ENCODE measurements at regions not wholly inside any gene's neighbourhood (a gene's known extent, or its start where the extent isn't known, plus 50 kb on each side); places are given as distances from the start of the nearest gene placed in this dataset.
"Not testable (repeated sequence)": the region's sequence is repeated elsewhere in the genome, so short reads cannot be mapped to it uniquely, and the experiment has no call there.

GRCh38 chr5:1667648-1668140 is 131.9 kb downstream of the MRPL36 start:
- no peak for DNase-seq

GRCh38 chr5:1666812-1667588 is 132.6 kb downstream of the MRPL36 start:
- DNase-seq = peak; percentile 69

GRCh38 chr5:1666221-1666620 is 133.4 kb downstream of the MRPL36 start:
- no peak for DNase-seq

- no peak for DNase-seq
Observed at GRCh38 chr5:1665803-1666202, 133.8 kb downstream of the MRPL36 start.

- DNase-seq = no peak
Observed at GRCh38 chr5:1665231-1665630, 134.4 kb downstream of the MRPL36 start.

GRCh38 chr5:1663186-1663585 is 136.5 kb downstream of the MRPL36 start:
- no peak for DNase-seq

- DNase-seq = no peak
Observed at GRCh38 chr5:1662559-1663085, 137.0 kb downstream of the MRPL36 start.

- DNase-seq = no peak
Observed at GRCh38 chr5:1661831-1662558, 137.6 kb downstream of the MRPL36 start.

- no peak for DNase-seq
Observed at GRCh38 chr5:1661311-1661710, 137.6 kb upstream of the LPCAT1 start.

GRCh38 chr5:1660511-1660910 is 136.8 kb upstream of the LPCAT1 start:
- no peak for DNase-seq

- DNase-seq = no peak
Observed at GRCh38 chr5:1660001-1660400, 136.2 kb upstream of the LPCAT1 start.

GRCh38 chr5:1659100-1659981 is 135.6 kb upstream of the LPCAT1 start:
- no peak for DNase-seq

GRCh38 chr5:1658665-1659064 is 134.9 kb upstream of the LPCAT1 start:
- no peak for DNase-seq

GRCh38 chr5:1657161-1657741 is 133.5 kb upstream of the LPCAT1 start:
- DNase-seq = no peak

- no peak for DNase-seq
Observed at GRCh38 chr5:1656271-1656975, 132.7 kb upstream of the LPCAT1 start.

- no peak for DNase-seq
Observed at GRCh38 chr5:1655496-1656270, 131.9 kb upstream of the LPCAT1 start.

GRCh38 chr5:1654786-1655495 is 131.2 kb upstream of the LPCAT1 start:
- DNase-seq = no peak

GRCh38 chr5:1653698-1654651 is 130.2 kb upstream of the LPCAT1 start:
- DNase-seq = not testable (repeated sequence)
